ENCODE measurements at regions not wholly inside any gene's neighbourhood (a gene's known extent, or its start where the extent isn't known, plus 50 kb on each side); places are given as distances from the start of the nearest gene placed in this dataset.

- H3K27ac ChIP-seq (ENCODE audit: low read length), result no peak overlapping the region
- no peak for TF ChIP-seq CTCF (IDR thresholded peaks at IDR 0.05; ENCODE audit: borderline replicate concordance, extremely low read depth, low read length, poor library complexity, severe bottlenecking)
- no peak for TF ChIP-seq EZH2 (IDR thresholded peaks at IDR 0.05; ENCODE audit: borderline replicate concordance, low read depth, low read length, severe bottlenecking)
- no peaks in the 10 kb centered on the region for H3K79me2 ChIP-seq (ENCODE audit: insufficient read depth, low read length)
- no peak for DNase-seq
- no peaks in the 10 kb centered on the region for H3K36me3 ChIP-seq (ENCODE audit: insufficient read depth, low read length)
- no peaks in the 10 kb centered on the region for H3K9me3 ChIP-seq (ENCODE audit: insufficient read depth, low read length, severe bottlenecking)
- H2AFZ ChIP-seq (ENCODE audit: low read depth, low read length), result no peak overlapping the region
- H3K4me1 ChIP-seq (ENCODE audit: insufficient read depth, low read length), result no peaks in the 10 kb centered on the region
- H3K9ac ChIP-seq (ENCODE audit: low read depth, low read length), result no peak overlapping the region
- no peaks in the 10 kb centered on the region for H4K20me1 ChIP-seq (ENCODE audit: insufficient read depth, low read length)
- H3K4me3 ChIP-seq (ENCODE audit: low read depth in 1 of 2, low read length in 2 of 2), result no peak overlapping the region
- ATAC-seq (ENCODE audit: insufficient read depth, low read depth), result no peak
- no peak overlapping the region for H3K4me2 ChIP-seq (ENCODE audit: insufficient read depth, low read length)
- no peaks in the 10 kb centered on the region for H3K27me3 ChIP-seq (ENCODE audit: insufficient read depth, low read length, poor library complexity)
These were observed 203.8 kb upstream of the SRRM4 start for GRCh38 chr12:118777504-118777903.

DNA sequence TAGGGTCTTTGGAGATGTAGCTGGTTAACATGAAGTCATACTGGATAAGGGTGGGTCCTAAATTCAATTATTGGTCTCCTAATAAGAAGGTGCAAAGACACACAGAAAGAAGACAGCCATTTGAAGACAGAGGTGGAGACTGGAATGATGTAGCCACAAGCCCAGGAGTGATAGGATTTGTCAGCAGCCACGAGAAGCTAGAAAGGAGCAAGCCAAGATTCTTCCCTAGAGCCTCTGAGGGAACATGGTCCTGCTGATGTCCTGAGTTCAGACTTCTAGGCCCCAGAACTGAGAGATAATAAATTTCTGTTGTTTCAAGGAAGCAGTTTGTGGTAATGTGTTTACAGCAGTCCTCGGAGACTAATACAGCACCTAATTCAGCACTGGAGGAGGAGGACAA, 203.3 kb upstream of the SRRM4 start:
- Histone ChIP-seq H3K9me3 (ENCODE audit: insufficient read depth, low read length, severe bottlenecking) (no peaks in the 10 kb centered on the region), H2AFZ (ENCODE audit: low read depth, low read length) (no peak overlapping the region), H3K27ac (ENCODE audit: low read length) (no peak overlapping the region), H4K20me1 (ENCODE audit: insufficient read depth, low read length) (no peaks in the 10 kb centered on the region), H3K27me3 (ENCODE audit: insufficient read depth, low read length, poor library complexity) (no peaks in the 10 kb centered on the region), H3K4me3 (ENCODE audit: low read depth in 1 of 2, low read length in 2 of 2) (no peak overlapping the region), H3K4me1 (ENCODE audit: insufficient read depth, low read length) (no peaks in the 10 kb centered on the region), H3K79me2 (ENCODE audit: insufficient read depth, low read length) (no peaks in the 10 kb centered on the region), H3K9ac (ENCODE audit: low read depth, low read length) (no peak overlapping the region), H3K4me2 (ENCODE audit: insufficient read depth, low read length) (no peak overlapping the region), H3K36me3 (ENCODE audit: insufficient read depth, low read length) (no peaks in the 10 kb centered on the region)
- ATAC-seq (ENCODE audit: insufficient read depth, low read depth) (no peak), DNase-seq (no peak)
- TF ChIP-seq EZH2 (IDR thresholded peaks at IDR 0.05; ENCODE audit: borderline replicate concordance, low read depth, low read length, severe bottlenecking) (no peak), CTCF (IDR thresholded peaks at IDR 0.05; ENCODE audit: borderline replicate concordance, extremely low read depth, low read length, poor library complexity, severe bottlenecking) (no peak)

DNA sequence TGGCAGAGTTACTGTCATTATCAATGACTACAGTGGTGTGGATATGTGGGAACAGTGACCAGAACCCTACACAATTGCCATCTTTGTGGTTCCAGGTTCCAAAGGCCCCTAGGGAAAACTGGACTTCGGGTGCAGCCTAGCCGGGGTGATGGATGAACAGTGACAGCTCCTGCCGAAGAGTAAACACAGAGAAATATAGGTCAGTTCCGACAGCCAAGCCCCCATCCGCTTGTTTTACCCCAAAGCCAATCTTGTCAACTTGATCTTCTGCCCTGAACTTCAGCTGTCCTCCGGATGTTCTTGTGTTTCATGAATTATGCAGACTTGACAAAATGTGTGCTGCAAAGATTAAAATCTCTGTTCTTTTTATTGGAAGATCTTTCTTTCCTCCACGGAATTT, 200.4 kb upstream of the SRRM4 start:
- Histone ChIP-seq H3K27me3 (ENCODE audit: insufficient read depth, low read length, poor library complexity) (no peaks in the 10 kb centered on the region), H3K79me2 (ENCODE audit: insufficient read depth, low read length) (no peaks in the 10 kb centered on the region), H3K27ac (ENCODE audit: low read length) (no peak overlapping the region), H3K4me2 (ENCODE audit: insufficient read depth, low read length) (no peak overlapping the region), H3K36me3 (ENCODE audit: insufficient read depth, low read length) (no peaks in the 10 kb centered on the region), H3K9me3 (ENCODE audit: insufficient read depth, low read length, severe bottlenecking) (no peaks in the 10 kb centered on the region), H3K9ac (ENCODE audit: low read depth, low read length) (no peak overlapping the region), H3K4me3 (ENCODE audit: low read depth in 1 of 2, low read length in 2 of 2) (no peak overlapping the region), H4K20me1 (ENCODE audit: insufficient read depth, low read length) (no peaks in the 10 kb centered on the region), H2AFZ (ENCODE audit: low read depth, low read length) (no peak overlapping the region), H3K4me1 (ENCODE audit: insufficient read depth, low read length) (no peaks in the 10 kb centered on the region)
- ATAC-seq (ENCODE audit: insufficient read depth, low read depth) (no peak), DNase-seq (no peak)
- TF ChIP-seq EZH2 (IDR thresholded peaks at IDR 0.05; ENCODE audit: borderline replicate concordance, low read depth, low read length, severe bottlenecking), result no peak
- TF ChIP-seq CTCF (IDR thresholded peaks at IDR 0.05; ENCODE audit: borderline replicate concordance, extremely low read depth, low read length, poor library complexity, severe bottlenecking), result no peak

- no peaks in the 10 kb centered on the region for H3K9me3 ChIP-seq (ENCODE audit: insufficient read depth, low read length, severe bottlenecking)
- no peaks in the 10 kb centered on the region for H4K20me1 ChIP-seq (ENCODE audit: insufficient read depth, low read length)
- H3K27ac ChIP-seq (ENCODE audit: low read length), result no peak overlapping the region
- H3K27me3 ChIP-seq (ENCODE audit: insufficient read depth, low read length, poor library complexity), result no peaks in the 10 kb centered on the region
- no peaks in the 10 kb centered on the region for H3K79me2 ChIP-seq (ENCODE audit: insufficient read depth, low read length)
- no peak overlapping the region for H3K9ac ChIP-seq (ENCODE audit: low read depth, low read length)
- no peak overlapping the region for H3K4me3 ChIP-seq (ENCODE audit: low read depth in 1 of 2, low read length in 2 of 2)
- DNase-seq (no peak), ATAC-seq (ENCODE audit: insufficient read depth, low read depth) (no peak)
- no peaks in the 10 kb centered on the region for H3K4me1 ChIP-seq (ENCODE audit: insufficient read depth, low read length)
- TF ChIP-seq EZH2 (IDR thresholded peaks at IDR 0.05; ENCODE audit: borderline replicate concordance, low read depth, low read length, severe bottlenecking) (no peak), CTCF (IDR thresholded peaks at IDR 0.05; ENCODE audit: borderline replicate concordance, extremely low read depth, low read length, poor library complexity, severe bottlenecking) (no peak)
- H2AFZ ChIP-seq (ENCODE audit: low read depth, low read length), result no peak overlapping the region
- H3K4me2 ChIP-seq (ENCODE audit: insufficient read depth, low read length), result no peak overlapping the region
- no peaks in the 10 kb centered on the region for H3K36me3 ChIP-seq (ENCODE audit: insufficient read depth, low read length)
These were observed 199.6 kb upstream of the SRRM4 start for GRCh38 chr12:118781692-118782091.
